ENCODE measurements at regions not wholly inside any gene's neighbourhood (a gene's known extent, or its start where the extent isn't known, plus 50 kb on each side); places are given as distances from the start of the nearest gene placed in this dataset.
"Not testable (repeated sequence)": the region's sequence is repeated elsewhere in the genome, so short reads cannot be mapped to it uniquely, and the experiment has no call there.

DNA sequence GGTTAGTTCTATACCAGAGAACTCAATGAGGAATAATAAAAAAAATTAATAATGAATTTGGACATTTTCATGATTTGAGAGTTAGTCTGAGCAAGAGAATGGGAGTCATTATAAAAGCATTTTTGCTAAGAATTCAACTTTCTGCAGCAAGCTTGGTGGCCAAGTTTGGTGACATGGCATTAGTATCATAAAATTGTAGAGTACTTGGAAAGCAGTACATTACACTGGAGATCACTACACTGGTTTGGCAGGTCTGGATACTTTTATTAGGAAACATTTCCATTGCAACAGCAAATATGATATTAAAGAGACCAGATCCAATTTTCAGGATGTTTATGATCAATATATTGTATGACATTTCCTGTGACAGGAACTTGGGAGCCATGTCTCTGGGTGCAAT is 249.1 kb upstream of the INTU start:
- no peak for DNase-seq (ENCODE audit: low read depth)
- TF ChIP-seq CTCF (conservative IDR thresholded peaks at IDR 0.05; ENCODE audit: control insufficient read depth, insufficient read depth, low read depth, low read length), result no peak

DNA sequence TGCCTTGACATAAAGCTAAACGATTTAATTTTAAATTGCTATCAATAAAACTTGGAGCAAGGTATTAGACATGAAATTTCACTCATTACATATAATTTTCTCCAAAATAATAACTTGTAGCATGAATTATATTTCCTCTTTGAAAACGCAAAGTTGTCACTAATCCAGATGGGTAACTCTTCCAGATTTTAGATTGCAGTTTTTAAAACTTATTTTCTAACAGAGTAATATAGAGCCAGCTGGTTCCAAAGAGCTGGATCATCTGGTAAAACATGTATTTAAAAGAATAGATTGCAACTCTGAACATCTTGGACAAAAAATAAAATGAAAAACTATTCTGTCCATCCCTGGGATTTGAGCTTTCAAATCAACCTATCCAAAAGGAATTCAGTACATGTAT is 238.2 kb upstream of the INTU start:
- DNase-seq (ENCODE audit: low read depth), result no peak
- no peak overlapping the region for H3K4me3 ChIP-seq (ENCODE audit: control insufficient read depth, low read depth, low read length)
- no peak for TF ChIP-seq CTCF (conservative IDR thresholded peaks at IDR 0.05; ENCODE audit: control insufficient read depth, insufficient read depth, low read depth, low read length)

More for the DNA sequence above, 249.1 kb upstream of the INTU start:
- no peak overlapping the region for H3K4me3 ChIP-seq (ENCODE audit: control insufficient read depth, low read depth, low read length)

- H3K4me3 ChIP-seq (ENCODE audit: control insufficient read depth, low read depth, low read length), result no peak overlapping the region
- no peak for TF ChIP-seq CTCF (conservative IDR thresholded peaks at IDR 0.05; ENCODE audit: control insufficient read depth, insufficient read depth, low read depth, low read length)
- DNase-seq (ENCODE audit: low read depth), result no peak
Measured at GRCh38 chr4:127400276-127400675, 232.5 kb upstream of the INTU start.

DNA sequence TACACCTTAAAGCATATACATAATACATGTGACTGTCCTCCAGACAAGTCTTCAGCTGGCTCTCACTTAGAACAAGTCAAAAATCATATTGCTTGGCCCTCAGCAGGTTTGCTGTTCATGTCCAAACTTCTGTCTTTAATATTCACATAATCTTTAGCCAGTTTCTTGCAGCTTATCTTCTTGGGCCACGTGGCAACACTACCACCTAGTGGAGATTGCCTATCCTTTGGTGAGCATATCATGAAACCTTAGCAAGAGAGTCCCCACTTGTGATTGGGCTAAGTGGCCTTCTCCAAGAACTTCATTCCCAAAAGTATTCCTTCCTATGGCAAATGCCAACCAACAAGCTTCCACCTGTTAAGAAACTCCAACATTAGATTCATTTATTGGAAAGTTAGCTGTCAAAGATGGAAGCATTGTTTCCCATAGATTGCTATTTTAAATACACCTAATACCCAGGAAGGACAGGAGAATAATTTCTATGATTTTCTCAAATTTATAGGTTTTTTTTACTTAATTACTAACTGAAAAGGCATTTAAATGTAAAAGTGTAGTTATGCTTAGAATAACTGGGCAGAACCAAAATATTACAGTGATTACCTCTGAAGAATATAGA is 231.9 kb upstream of the INTU start:
- no peak overlapping the region for H3K4me3 ChIP-seq (ENCODE audit: control insufficient read depth, low read depth, low read length)
- DNase-seq (ENCODE audit: low read depth), result peak; percentile 85
- TF ChIP-seq CTCF (conservative IDR thresholded peaks at IDR 0.05; ENCODE audit: control insufficient read depth, insufficient read depth, low read depth, low read length), result peak; percentile 97

DNA sequence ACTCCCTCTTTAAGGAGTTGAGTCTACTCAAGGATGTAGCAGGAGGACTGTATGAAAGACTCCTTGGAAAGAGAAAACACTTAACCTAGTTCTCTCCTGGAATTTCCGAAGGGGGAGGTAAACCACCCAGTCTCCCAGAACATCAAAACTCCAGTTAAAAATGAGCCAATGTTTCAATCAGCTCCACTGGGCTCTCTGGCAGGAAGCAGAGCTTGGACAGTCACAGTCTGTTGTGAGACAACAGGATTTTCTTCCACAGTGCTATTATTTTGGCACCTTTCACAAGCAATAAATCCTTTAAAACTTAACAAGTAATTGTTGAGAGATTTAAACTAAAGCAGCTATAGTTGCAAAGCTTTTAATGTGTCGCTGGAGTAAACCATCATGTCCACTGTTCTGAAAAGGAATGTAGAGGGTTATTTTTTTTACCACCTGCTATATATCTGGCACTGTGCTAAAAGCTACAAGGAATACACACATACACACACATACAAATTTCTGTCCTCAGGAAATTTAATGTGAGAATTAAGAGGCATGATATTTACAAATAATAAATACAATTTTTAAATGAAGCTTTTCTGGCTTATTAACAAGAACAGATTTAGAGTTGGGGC is 229.2 kb upstream of the INTU start:
- TF ChIP-seq CTCF (conservative IDR thresholded peaks at IDR 0.05; ENCODE audit: control insufficient read depth, insufficient read depth, low read depth, low read length), result no peak
- H3K4me3 ChIP-seq (ENCODE audit: control insufficient read depth, low read depth, low read length), result no peak overlapping the region
- no peak for DNase-seq (ENCODE audit: low read depth)

- no peak for DNase-seq (ENCODE audit: low read depth)
- H3K4me3 ChIP-seq (ENCODE audit: control insufficient read depth, low read depth, low read length), result no peak overlapping the region
- no peak for TF ChIP-seq CTCF (conservative IDR thresholded peaks at IDR 0.05; ENCODE audit: control insufficient read depth, insufficient read depth, low read depth, low read length)
Measured at GRCh38 chr4:127406187-127406586, 226.6 kb upstream of the INTU start.

DNA sequence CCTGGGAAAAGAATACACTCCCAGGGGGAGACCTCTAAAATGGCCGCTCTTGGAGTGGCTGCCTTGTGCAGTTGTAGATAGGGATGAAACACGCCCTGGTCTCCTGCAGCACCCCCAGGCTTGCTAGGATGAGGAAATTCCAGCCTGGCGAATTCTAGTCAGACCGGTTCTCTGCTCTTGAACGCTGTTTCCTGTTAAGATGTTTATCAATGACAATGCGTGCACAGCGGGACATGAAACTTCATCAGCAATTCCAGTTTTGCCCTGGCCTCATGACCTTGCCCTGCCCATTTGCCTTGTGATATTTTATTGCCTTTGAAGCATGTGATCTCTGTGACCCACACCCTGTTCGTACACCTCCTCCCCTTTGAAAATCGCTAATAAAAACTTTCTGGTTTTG is 225.2 kb upstream of the INTU start:
- not testable (repeated sequence) for DNase-seq (ENCODE audit: low read depth); H3K4me3 ChIP-seq (ENCODE audit: control insufficient read depth, low read depth, low read length)
